Transverse colon (tissue), 4 donors: ENCODE measurements at regions not wholly inside any gene's neighbourhood (a gene's known extent, or its start where the extent isn't known, plus 50 kb on each side); places are given as distances from the start of the nearest gene placed in this dataset.

Experiments used
- DNase-seq: peaks from one replicate; pipeline ENCODE4 v3.0.0-alpha.2; 2019
- H3K27ac ChIP-seq, 4 donors: fragments of 200-600 bp; sonication (generic); 2 replicates each; pipeline ENCODE4 v1.5.1; 2016 to 2018; ENCODE audit warnings: inconsistent platforms in 4 of 4
- H3K27me3 ChIP-seq: fragments of 200-600 bp; sonication (generic); 2 replicates; pipeline ENCODE4 v1.5.1; 2017; ENCODE audit warnings: inconsistent platforms
- H3K36me3 ChIP-seq, 4 donors: fragments of 200-600 bp; sonication (generic); 2 replicates each; pipeline ENCODE4 v1.5.1; 2017 to 2019; ENCODE audit warnings: inconsistent platforms in 4 of 4
- H3K4me1 ChIP-seq, 4 donors: fragments of 200-600 bp; sonication (generic); 2 replicates each; pipeline ENCODE4 v1.5.1; 2017 to 2020; ENCODE audit warnings: inconsistent platforms in 4 of 4
- H3K4me3 ChIP-seq, 4 donors: fragments of 200-600 bp; sonication (generic); 1 replicate in 1 of 4; 2 replicates in 3 of 4; pipeline versions ENCODE4 v1.5.1 to v1.6.1; 2017 to 2019; ENCODE audit warnings: inconsistent platforms in 4 of 4
- H3K9me3 ChIP-seq, 2 donors: fragments of 200-600 bp; sonication (generic); 2 replicates each; pipeline ENCODE4 v1.5.1; 2017 to 2019; ENCODE audit warnings: inconsistent platforms in 2 of 2
- EP300 ChIP-seq: sonication (generic); formaldehyde crosslinking; IDR thresholded peaks from one replicate; pipeline ENCODE4 v1.6.1; 2017; ENCODE audit warnings: antibody characterized with exemption, low read depth
- POLR2A ChIP-seq: fragments of 450-650 bp; IDR thresholded peaks from one replicate; pipeline ENCODE4 v1.6.1; 2016; ENCODE audit warnings: antibody characterized with exemption, mild to moderate bottlenecking, moderate library complexity
- POLR2AphosphoS5 ChIP-seq, 3 donors: sonication (generic); formaldehyde crosslinking; IDR thresholded peaks; one replicate each; pipeline ENCODE4 v1.6.1; 2016; ENCODE audit warnings: antibody characterized with exemption in 3 of 3
- WGBS, 2 donors: methylation state at CpG; one replicate each; pipeline ENCODE4 v1.1.5; 2018; ENCODE audit warnings: low coverage in 1 of 2; 5-methylcytosine and 5-hydroxymethylcytosine counted together
- in situ Hi-C, 4 donors: fragments of 200-750 bp; cut with MboI; loops; one replicate each; pipeline versions ENCODE4 v1.15.0 to v1.15.1; 2017; ENCODE audit warnings: low sequenced_read_pairs in 3 of 4, low pct_ligation_motif_present in 1 of 4, low pct_unique_long_range_greater_than_20kb in 1 of 4
- intact Hi-C: fragments of 100-400 bp; cut with DNase I; formaldehyde crosslinking; loops from one replicate; pipeline ENCODE4 v1.15.1; 2023; ENCODE audit warnings: low total_unique reads
- TF ChIP-seq, protein P1 (sequence below), 5 experiments: fragments of 200-600 bp in 3 of 5; fragments of 450-650 bp in 2 of 5; sonication (generic) in 3 of 5; IDR thresholded peaks; 1 replicate in 2 of 5; 2 replicates in 3 of 5; pipeline ENCODE4 v1.5.1; 2016 to 2017; ENCODE audit warnings: antibody characterized with exemption in 5 of 5, inconsistent platforms in 3 of 5, mild to moderate bottlenecking in 2 of 5, moderate library complexity in 1 of 5

DNA sequence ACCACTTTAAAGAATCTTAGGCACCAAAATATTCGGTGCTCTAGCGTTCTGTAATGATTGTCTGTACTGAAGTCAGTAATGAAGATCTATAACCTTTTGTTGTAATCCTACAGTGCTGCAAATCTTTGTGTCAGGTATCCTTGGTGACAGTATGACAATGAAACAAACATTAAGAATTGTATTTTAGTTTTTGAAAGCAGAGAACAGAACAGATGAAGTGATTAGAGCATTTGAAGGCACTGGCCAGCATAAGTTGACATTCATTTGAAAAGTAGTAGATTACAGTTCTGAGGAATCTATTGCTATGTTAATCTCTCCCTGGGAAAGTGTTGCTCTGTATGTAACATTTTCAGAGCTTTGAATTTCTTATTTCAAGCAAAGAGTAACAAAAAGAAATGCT lies 451.2 kb downstream of the NUP35 start:
- intact Hi-C loops (no loop called here), in situ Hi-C loops (no loop called here)
- Histone ChIP-seq H3K27ac (no peak overlapping the region), H3K9me3 (peaks cover 0 to 3% of the 10 kb centered on the region in 2 donors), H3K36me3 (no peaks in the 10 kb centered on the region), H3K4me3 (no peak overlapping the region), H3K4me1 (no peaks in the 10 kb centered on the region), H3K27me3 (no peaks in the 10 kb centered on the region)
- WGBS, 2 donors, result 26 to 46% methylated on average over 2 of the region's 2 CpGs
- TF ChIP-seq POLR2AphosphoS5 (IDR thresholded peaks at IDR 0.05), result no peak
- no peak for DNase-seq

DNA sequence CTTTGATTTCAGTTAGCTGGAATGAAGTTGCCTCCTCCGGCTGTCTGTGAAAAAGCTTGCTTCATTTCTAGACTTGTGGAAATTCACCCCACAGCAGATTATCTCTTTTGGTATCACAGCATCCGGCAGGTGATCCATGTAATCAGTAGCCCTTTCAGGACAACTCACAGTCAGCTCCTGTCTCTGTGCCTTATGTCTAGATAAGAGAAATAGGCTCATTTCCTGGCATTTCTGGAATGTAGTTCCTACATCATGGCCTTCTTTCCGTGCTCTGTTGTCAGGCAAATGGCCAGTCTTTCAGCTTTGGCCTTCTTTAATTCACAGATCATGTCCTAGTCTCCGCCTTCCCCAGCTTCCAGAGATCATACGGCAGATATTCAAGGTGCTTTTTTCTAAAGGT lies 455.4 kb downstream of the NUP35 start:
- no peaks in the 10 kb centered on the region for H3K4me1 ChIP-seq
- DNase-seq, result no peak
- H3K27me3 ChIP-seq, result no peaks in the 10 kb centered on the region
- 82 to 86% methylated on average over 5 of the region's 5 CpGs for WGBS, 2 donors
- H3K36me3 ChIP-seq, result no peaks in the 10 kb centered on the region
- no peak overlapping the region for H3K4me3 ChIP-seq
- H3K9me3 ChIP-seq, result no peaks in the 10 kb centered on the region
- in situ Hi-C loops (no loop called here), intact Hi-C loops (no loop called here)
- TF ChIP-seq POLR2A (no peak), EP300 (no peak), POLR2AphosphoS5 (IDR thresholded peaks at IDR 0.05) (no peak)
- TF ChIP-seq, protein P1, sequence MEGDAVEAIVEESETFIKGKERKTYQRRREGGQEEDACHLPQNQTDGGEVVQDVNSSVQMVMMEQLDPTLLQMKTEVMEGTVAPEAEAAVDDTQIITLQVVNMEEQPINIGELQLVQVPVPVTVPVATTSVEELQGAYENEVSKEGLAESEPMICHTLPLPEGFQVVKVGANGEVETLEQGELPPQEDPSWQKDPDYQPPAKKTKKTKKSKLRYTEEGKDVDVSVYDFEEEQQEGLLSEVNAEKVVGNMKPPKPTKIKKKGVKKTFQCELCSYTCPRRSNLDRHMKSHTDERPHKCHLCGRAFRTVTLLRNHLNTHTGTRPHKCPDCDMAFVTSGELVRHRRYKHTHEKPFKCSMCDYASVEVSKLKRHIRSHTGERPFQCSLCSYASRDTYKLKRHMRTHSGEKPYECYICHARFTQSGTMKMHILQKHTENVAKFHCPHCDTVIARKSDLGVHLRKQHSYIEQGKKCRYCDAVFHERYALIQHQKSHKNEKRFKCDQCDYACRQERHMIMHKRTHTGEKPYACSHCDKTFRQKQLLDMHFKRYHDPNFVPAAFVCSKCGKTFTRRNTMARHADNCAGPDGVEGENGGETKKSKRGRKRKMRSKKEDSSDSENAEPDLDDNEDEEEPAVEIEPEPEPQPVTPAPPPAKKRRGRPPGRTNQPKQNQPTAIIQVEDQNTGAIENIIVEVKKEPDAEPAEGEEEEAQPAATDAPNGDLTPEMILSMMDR (IDR thresholded peaks at IDR 0.05), result no peak
- H3K27ac ChIP-seq, result no peak overlapping the region

DNA sequence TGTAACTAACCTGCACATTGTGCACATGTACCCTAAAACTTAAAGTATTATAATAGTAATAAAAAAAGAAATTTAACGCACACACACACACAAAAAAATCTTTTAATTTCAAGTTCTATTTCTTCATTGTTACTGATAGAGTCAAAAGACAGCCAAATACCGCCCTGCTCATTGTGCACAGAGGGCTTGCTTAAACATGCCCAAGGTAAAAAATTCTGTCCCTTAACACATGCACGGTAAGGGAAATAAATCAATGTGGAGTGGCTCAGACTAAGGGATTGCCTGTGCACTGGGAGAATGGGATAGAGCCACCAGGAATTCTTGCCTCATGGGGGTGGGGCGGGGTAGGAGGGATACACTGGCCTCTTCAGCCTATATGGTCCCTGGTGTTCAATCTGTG lies 468.0 kb downstream of the NUP35 start:
- Histone ChIP-seq H3K4me3 (no peak overlapping the region), H3K27ac (no peak overlapping the region), H3K9me3 (no peaks in the 10 kb centered on the region), H3K4me1 (no peaks in the 10 kb centered on the region), H3K27me3 (no peaks in the 10 kb centered on the region), H3K36me3 (no peaks in the 10 kb centered on the region)
- intact Hi-C loops (no loop called here), in situ Hi-C loops (no loop called here)
- no peak for DNase-seq
- 87 to 88% methylated on average over 4 of the region's 4 CpGs for WGBS, 2 donors
- TF ChIP-seq POLR2AphosphoS5 (IDR thresholded peaks at IDR 0.05) (no peak), EP300 (no peak), POLR2A (no peak)
- TF ChIP-seq, protein P1 (IDR thresholded peaks at IDR 0.05), result no peak

DNA sequence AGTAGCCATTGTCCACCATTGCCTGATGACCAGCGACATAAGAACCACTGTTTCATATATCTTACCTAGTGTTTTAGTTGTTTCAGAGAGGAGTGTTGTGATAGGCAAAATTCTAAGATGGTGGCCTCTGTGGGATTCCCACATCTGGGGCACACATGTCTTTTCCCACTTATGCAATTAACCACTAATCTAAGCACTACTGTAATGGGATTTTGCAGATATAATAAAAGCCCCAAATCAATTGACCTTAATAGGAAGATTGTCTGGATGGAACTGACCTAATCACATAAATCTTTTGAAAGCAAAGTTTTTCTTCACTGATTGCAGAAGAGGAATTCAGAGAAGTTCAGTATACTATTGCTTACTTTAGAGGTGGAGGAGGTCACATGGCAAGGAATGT lies 469.9 kb downstream of the NUP35 start:
- in situ Hi-C loops (no loop called here), intact Hi-C loops (no loop called here)
- DNase-seq, result no peak
- no peaks in the 10 kb centered on the region for H3K4me1 ChIP-seq
- 86 to 100% methylated on average over 1 of the region's 1 CpG for WGBS, 2 donors
- H3K27me3 ChIP-seq, result no peaks in the 10 kb centered on the region
- no peaks in the 10 kb centered on the region for H3K9me3 ChIP-seq
- H3K4me3 ChIP-seq, result no peak overlapping the region
- H3K27ac ChIP-seq, result no peak overlapping the region
- TF ChIP-seq EP300 (no peak), POLR2A (no peak), POLR2AphosphoS5 (IDR thresholded peaks at IDR 0.05) (no peak)
- TF ChIP-seq, protein P1 (IDR thresholded peaks at IDR 0.05), result no peak
- no peaks in the 10 kb centered on the region for H3K36me3 ChIP-seq

DNA sequence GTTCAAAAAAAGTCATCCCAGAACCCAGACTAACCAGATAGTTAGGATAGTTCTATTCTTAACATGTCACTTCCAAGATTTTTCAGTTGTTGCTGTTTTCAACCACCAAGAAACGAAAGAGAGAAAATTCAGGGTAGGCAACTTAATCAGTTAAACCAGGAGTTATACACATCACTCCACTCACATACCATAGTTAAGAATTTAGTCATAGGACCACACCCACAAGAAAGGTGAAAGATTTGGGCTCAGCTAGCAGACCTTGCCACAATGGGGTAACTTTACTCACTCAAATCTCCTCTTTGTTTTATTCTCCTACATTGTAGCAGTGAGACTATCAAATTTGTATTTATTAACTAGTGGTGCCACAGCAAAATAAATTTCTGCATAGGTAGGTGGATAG lies 473.6 kb downstream of the NUP35 start:
- Histone ChIP-seq H3K27me3 (no peaks in the 10 kb centered on the region), H3K36me3 (no peaks in the 10 kb centered on the region), H3K4me3 (no peak overlapping the region), H3K27ac (no peak overlapping the region), H3K9me3 (no peaks in the 10 kb centered on the region), H3K4me1 (no peaks in the 10 kb centered on the region)
- DNase-seq, result no peak
- in situ Hi-C loops (no loop called here), intact Hi-C loops (no loop called here)
- TF ChIP-seq POLR2A (no peak), POLR2AphosphoS5 (IDR thresholded peaks at IDR 0.05) (no peak), EP300 (no peak)
- TF ChIP-seq, protein P1 (IDR thresholded peaks at IDR 0.05), result no peak
- 70 to 80% methylated on average over 1 of the region's 1 CpG for WGBS, 2 donors
